GM19468 (cell line): ENCODE measurements at regions not wholly inside any gene's neighbourhood (a gene's known extent, or its start where the extent isn't known, plus 50 kb on each side); places are given as distances from the start of the nearest gene placed in this dataset.

Experiments used
- ATAC-seq: cut with Tn5 transposase; IDR thresholded peaks from one replicate; pipeline ENCODE4 v1.9.1; 2021; ENCODE audit warnings: mild to moderate bottlenecking, moderate library complexity, moderate number of reproducible peaks; ENCODE audit not compliant: unreplicated experiment; ENCODE audit errors: extremely low read depth

DNA sequence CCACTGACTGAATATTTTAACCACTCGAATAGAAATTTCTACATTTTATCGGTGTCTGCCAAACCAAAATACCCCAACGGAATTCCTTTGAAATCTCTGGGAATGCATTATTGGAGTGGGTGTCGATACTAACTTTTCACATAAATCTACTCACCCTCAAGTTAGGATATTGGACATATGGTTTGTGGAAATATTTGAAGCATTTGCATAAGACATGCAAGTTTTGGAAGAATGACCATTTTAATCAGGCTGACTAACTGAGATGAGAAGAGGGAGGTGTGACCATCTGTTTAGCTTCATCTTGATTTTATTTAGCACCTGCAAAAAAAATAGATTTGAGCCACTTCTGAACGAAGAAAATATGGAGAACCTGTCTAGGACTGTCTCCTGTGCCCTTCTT lies 61.2 kb downstream of the KLF6 start:
- no peak for ATAC-seq

DNA sequence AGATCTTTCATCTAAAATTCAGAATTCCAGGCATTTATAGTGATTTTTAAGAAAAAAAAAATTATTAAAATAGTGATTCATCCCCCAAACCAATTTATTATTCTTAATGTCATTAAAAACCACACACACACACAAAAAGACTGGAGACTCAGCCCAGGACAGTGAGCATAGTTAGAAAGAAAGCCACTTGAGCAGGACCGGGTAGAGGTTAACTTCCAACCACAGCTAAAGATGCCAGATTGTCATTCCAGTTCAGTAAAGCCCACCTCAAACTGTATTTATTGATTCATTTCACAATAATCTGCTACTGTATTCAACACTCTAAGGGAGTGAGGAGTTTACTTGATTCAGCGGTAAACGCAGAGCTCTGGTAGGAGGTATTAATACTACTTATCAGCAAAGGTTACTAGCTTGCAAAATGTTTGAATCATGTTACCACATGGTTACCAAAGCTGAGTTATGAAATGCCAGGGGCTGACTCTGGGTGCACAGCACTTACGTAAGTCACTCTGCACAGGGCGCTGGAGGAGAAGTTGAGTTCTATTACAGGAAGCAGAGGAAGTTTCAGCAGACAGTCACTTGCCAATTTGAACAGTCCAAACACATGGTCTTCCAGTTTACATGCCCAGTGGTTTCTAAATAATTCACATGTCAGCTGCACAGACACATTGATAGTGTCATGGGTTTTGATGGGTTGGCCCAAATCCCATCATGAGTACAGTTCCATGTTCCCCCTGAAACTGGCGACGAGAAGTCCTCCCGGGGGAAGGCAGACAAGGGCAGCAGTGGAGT lies 64.6 kb downstream of the KLF6 start:
- ATAC-seq: no peak

DNA sequence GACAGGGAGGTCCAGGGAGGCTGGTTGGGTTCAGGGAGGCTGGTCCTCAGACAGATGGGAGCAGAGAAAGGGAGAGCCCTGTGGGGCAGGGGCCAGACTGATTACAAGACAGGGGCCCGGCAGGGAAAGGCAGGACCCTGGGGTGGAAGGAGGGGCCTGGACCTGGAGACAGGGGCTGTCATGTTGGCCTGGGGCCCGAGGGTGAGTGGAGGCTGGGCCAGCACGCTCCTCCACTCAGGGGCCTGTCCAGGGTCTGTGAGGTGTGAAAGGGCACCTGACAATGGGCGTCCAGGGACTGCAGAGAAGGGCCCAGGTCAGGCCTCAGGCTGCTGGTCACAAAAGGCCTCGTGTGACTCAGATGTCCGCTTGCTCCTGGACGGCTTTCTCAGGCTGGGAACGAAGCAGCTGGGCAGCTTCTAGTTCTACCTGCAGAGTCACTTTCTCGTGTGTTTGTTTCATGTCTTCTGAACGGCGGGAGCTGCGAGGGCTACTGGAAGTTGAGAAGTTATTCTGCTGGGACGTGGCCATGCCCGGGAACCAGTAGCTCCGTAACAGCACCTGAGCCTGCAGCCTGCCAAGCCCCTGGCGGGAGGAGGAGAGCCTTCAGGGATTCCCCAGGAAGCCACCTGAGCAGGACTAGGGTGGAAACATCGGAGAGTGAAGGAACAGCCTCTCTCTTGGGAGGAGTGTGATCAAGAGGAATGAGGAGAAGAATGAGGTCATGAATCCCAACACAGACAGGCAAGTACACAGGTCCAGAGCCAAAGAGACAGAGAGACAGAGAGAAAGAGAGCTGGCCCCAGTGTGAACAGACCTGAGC lies 65.8 kb downstream of the KLF6 start:
- ATAC-seq: no peak

DNA sequence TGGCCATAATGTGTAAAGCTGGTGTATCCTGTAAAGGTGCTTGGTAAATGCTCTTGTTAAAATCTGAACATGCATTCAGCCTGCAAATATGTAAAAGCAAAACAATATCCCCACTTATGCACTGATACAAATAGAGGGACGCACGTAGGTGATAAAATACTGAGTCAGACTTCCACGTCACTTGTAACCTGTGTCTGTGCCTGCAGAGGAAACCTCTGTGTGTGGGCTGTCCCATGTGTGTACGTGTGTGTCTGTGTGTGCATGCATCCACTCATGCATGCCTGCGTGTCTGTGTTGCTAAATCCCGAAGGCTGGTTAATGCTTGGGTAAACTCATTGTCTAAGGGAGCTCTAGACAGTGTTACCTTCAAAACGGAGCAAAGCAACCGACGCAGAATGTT lies 68.9 kb downstream of the KLF6 start:
- no peak for ATAC-seq

DNA sequence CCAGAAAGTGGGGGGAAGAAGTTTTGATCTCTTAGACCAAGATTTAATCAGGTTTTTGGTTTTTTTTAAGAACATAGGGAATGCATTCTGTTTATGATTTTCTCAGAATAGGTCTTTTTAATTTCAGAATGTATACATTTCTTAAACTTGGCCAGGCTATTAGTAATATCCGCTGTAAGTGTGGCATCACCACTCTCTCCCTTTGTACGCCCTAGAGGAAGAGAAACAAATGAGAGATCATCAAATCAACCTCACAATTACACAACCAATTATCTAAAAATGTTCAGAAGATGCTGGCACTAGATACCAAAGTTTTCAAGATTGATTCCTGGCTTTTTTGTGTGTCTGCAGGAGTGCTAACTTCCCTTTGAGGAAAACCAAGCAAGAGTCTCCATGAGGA lies 70.0 kb downstream of the KLF6 start:
- ATAC-seq: no peak

DNA sequence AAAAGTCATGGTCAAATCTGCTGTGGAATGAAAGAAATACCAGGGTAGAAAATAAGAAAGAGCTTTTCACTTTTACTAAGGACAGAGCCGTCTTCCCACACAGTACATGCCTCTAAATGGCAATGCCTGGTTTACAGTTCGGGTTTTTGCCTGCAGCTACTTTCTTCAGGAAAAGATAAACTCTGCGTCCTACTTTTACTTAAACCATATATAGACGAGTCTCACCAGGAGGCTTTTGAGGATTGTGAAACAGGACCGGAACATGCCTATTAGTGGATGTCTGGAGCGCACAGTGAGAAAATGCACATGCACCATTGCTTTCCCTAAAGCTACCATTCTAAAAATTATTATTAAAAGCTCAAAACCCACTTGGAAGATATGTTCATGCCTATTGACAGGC lies 70.5 kb downstream of the KLF6 start:
- ATAC-seq: no peak

- no peak for ATAC-seq
Observed at GRCh38 chr10:3712707-3713106, 72.3 kb downstream of the KLF6 start.

GRCh38 chr10:3711918-3712317 lies 73.1 kb downstream of the KLF6 start:
- no peak for ATAC-seq

DNA sequence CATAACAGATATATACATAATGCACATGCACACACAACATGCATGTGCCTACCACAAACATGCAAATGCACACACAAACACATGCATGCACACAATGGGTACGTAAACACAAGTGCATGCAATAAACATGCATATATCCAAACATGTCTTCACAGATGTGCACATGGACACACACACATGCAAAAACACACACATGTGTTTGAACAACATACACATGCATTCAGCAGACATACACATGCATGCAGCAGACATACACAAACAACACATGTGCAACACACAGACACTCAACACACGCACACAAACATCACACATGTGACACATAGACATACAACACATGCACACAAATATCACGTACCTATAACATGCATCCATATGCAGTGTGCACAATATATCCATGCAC lies 74.2 kb downstream of the KLF6 start:
- ATAC-seq: no peak

GRCh38 chr10:3709456-3710060 lies 75.5 kb downstream of the KLF6 start:
- ATAC-seq: no peak

DNA sequence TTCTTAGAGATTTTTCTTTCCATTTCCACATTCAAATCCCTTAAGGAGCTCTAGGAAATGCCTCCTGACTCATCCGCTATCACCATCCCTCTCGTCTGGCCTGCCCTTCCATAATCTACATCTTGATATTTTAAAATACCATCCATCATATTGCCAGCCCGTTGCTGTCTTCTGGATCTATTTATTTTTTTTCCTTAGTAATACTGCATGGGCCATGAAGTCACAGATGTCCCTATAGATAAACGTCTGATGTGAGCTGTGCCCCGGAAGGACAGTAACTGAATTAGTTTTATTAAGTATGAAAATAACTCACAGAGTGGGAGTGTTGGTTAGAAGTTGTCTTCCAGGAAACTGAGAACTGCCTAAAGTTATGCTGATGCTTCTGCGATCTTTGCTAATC lies 76.2 kb downstream of the KLF6 start:
- ATAC-seq: no peak

DNA sequence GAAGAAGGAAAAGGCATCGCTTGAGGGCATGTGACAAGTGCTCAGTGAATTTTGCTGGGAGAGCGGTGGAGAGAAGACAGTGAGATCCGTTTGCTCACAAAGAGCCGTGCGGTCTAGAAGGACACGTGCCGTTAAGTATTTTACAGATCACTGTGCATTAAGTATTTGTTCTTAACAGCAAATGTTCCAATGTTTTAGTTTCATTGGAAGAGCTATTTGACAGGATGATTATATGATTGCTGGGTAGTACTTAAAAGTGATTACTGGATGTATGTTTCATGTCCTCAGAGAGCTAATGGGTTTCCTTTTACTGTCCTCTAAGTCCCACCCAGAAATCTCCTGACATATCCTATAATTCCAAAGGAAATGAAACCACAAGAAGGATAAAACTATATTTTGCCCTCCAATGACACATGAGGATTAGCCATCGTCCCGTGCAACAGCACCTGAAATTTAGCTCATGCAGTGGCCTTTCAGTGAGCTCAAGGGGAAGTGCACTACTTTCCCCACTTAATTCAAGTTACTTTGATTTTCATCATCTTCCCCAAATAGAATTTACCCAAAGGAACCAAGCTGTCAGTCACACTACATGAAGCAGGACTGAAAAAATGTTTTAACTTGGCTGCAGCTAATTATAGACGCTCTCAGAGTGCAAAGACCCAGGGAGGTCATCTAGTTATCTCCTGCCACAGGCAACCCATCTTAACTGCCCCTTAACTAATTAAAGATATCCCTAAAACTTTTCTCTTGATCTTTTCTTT lies 80.3 kb downstream of the KLF6 start:
- no peak for ATAC-seq

DNA sequence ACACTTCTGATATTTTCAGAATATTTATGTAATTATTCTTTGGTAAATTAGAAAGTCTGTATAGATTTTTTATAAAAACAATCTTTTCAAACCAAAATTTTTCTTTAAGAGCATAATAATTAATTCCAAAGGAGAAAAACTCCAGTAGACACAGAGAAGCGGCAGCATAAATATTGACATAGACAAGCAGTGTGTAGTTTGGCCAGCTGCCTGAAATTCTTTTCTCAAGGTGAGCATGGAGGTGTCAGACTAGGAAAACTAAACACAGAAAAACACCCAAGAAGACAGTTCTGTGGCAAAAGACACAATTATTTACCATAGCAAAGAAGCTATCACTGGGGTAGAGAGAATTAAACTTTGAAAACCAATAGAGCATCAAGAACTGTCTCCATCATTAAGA lies 82.4 kb downstream of the KLF6 start:
- no peak for ATAC-seq

- ATAC-seq: no peak
Observed at GRCh38 chr10:3702056-3702546, 82.9 kb downstream of the KLF6 start.

- no peak for ATAC-seq
Observed at GRCh38 chr10:3701491-3701890, 83.5 kb downstream of the KLF6 start.

GRCh38 chr10:3700531-3701076 lies 84.4 kb downstream of the KLF6 start:
- ATAC-seq: no peak

- ATAC-seq: no peak
Observed at GRCh38 chr10:3699916-3700315, 85.1 kb downstream of the KLF6 start.

GRCh38 chr10:3698312-3698711 lies 86.7 kb downstream of the KLF6 start:
- ATAC-seq: no peak

- ATAC-seq: no peak
Observed at GRCh38 chr10:3693698-3694080, 91.3 kb downstream of the KLF6 start.

GRCh38 chr10:3693022-3693697 lies 91.8 kb downstream of the KLF6 start:
- ATAC-seq: no peak
